NCI-H526 treated with DMSO at 0.1 percent for 48 hours (cell line): ENCODE measurements at regions not wholly inside any gene's neighbourhood (a gene's known extent, or its start where the extent isn't known, plus 50 kb on each side); places are given as distances from the start of the nearest gene placed in this dataset.

Experiments used
- DNase-seq: peaks from one replicate; lab custom pipeline; 2025; lab: John Stamatoyannopoulos, UW

DNA sequence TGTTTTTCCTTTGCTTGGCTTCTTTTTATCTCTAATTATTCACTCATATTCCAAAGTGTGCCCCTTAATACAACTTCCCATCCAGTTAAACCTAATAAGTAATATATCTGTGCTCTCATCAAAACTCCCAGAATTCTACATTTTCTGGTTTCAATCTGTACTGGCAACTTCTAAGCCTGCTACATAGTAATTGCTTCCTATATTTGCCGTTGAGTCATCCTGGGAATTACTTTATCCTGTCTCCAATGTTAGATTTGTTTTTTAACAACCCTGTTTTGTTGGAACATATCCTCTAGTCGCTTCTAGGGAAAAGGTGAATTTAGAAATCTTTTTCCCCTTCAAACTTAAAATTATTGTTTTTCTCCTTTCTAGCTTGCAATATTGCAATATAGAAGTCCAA, 620.5 kb upstream of the PKN2 start:
- no peak for DNase-seq

DNA sequence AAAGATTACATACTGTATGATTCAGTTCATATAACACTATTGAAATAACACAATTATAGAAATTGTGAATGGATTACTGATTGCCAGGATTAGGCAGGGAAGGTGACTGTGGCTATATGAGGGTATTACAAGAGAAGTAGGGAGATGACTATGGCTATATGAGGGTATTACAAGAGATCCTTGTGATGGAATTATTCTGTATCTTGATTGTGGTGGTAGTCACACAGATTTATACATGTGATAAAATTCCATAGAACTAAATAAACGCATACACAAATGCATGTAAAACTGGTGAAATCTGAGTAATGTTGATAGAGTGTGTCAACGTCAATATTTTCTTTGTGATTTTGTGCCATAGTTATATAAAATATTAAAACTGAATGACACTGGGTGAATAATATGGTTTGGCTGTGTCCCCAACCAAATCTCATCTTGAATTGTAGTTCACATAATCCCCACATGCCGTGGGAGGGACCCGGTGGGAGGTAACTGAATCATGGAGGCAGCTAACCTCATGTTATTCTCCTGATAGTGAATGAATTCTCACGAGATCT, 615.6 kb upstream of the PKN2 start:
- DNase-seq = no peak

- no peak for DNase-seq
Observed at GRCh38 chr1:88070956-88071355, 613.1 kb upstream of the PKN2 start.

- DNase-seq = no peak
Observed at GRCh38 chr1:88074661-88075060, 609.4 kb upstream of the PKN2 start.

- no peak for DNase-seq
Observed at GRCh38 chr1:88075813-88076212, 608.3 kb upstream of the PKN2 start.

GRCh38 chr1:88079036-88079435, 605.0 kb upstream of the PKN2 start:
- no peak for DNase-seq

DNA sequence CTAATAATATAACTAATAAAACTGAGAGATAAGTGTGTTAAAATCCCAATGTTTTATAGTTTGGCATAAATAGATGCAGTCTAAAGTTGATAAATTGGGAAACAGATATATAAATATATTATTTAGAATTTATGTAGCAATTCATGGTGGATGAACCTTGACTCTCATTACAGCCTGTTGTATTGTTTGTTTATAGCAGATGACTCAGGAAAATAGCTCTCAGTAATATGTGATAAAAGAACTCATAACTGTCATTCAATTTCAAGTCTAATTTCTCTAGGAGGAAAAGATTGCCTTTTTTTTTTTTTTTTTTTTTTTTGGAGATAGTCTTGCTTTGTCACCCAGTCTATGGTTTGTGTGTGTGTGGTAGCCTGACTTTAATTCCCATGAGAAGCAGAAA, 603.2 kb upstream of the PKN2 start:
- DNase-seq = no peak

DNA sequence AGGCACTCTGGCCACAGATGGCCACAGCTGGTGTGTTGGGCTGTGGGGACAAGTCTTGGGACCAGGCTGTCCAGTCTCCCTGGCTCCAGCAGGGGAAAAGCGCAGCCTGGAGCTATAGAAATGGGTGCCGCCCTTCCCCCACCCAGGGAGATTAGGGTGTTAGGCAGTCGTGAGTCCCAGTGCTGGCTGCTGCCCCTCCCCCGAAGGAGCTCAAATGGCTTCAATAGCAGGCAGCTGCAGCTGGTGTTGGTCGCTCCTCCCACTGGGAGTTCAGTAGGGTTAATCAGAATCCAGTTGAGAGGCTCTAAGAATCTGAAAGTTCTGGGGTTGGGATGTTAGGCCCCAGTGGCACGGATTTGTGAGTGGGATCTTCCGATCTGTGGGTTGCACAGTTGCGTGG, 595.6 kb upstream of the PKN2 start:
- DNase-seq = no peak

- no peak for DNase-seq
Observed at GRCh38 chr1:88089961-88090360, 594.1 kb upstream of the PKN2 start.

- DNase-seq = no peak
Observed at GRCh38 chr1:88098881-88099280, 585.2 kb upstream of the PKN2 start.

GRCh38 chr1:88101041-88101440, 583.0 kb upstream of the PKN2 start:
- no peak for DNase-seq

- DNase-seq = no peak
Observed at GRCh38 chr1:88104236-88104635, 579.8 kb upstream of the PKN2 start.

- no peak for DNase-seq
Observed at GRCh38 chr1:88104886-88105285, 579.2 kb upstream of the PKN2 start.

- DNase-seq = no peak
Observed at GRCh38 chr1:88111816-88112215, 572.3 kb upstream of the PKN2 start.

DNA sequence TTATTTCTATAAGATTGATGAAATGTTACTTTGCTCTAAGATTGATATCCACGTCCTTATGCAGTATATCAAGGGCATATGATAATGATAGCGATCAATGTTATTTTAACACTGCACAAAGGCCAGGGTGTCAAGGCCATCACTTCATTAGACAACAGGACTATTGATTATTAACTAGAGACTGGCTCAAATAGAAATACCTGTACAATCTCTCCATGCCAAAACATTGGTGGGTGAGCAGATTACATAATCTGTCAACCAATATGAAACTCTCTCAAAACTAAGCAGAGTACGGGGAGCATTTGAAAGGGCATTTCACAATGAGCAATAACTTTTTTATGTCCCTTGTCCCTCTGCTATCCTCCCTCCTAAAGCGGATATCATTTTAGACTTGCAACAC, 566.5 kb upstream of the PKN2 start:
- no peak for DNase-seq

DNA sequence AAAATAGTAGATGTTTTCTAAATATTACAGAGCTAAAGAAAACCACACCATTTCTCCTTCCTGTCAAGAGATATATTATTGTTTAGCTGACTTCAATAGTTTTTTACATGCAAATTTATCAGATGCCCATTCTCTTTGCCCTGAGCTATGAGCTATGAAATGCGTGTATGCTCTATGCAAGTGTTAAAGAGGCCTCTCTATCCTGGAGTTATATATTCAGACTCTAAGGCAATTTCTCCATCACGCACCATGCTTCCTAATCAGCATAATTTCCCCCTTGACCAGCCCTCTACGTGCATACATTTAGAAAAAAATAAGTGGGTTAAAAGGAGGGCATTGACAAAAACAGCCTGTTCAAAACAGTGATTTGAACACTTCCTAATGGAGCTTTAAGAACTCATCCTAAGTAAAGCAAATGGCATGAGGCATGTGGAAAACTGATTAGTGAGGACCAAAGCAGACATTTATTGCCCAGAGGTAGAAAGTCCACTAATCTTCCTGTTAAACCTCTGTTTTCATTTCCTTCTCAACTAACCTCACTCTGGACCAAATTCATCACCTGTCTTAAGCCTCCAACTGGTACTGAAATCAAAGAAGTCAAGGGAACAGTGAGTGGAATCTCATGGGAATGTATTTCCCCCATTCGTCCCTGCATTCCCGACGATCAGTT, 565.8 kb upstream of the PKN2 start:
- DNase-seq = no peak

DNA sequence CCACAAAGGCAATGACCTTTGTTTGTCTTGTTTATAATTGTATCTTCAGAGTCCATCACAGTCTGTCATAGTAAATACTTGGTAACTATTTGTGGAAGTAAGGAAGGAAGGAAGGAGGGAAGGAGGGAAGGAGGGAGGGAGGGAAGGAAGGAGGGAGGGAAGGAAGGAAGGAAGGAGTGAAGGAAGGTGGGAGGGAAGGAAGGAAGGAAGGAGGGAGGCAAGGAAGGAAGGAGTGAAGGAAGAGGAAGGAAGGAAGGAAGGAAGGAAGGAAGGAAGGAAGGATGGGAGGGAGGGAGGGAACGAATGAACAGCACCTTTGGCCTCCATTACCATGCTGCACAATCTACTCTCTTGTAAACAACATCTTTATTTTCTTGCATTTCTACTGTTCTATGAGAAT, 559.5 kb upstream of the PKN2 start:
- DNase-seq = no peak

DNA sequence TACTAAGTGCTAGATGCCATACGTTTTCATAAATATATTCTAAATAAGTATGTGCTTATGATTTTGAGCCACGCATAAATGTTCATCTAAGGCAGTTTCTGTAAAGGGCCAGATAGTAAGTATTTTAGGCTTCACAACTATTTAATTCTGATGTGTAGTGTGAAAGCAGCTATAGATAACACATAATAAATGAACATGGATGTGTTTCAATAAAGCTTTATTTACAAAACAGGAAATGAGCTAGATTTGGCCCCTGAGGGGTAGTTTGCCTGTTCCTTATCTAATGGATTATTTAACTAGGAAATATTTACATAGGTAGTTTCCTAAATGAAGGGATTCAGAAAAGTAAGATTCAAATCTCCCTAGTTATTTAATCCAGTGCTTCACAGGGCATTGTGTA, 557.6 kb upstream of the PKN2 start:
- no peak for DNase-seq

- DNase-seq = no peak
Observed at GRCh38 chr1:88133991-88134390, 550.1 kb upstream of the PKN2 start.

- no peak for DNase-seq
Observed at GRCh38 chr1:88134983-88135921, 548.8 kb upstream of the PKN2 start.

- no peak for DNase-seq
Observed at GRCh38 chr1:88139633-88140032, 544.4 kb upstream of the PKN2 start.

GRCh38 chr1:88140325-88140724, 543.7 kb upstream of the PKN2 start:
- no peak for DNase-seq

- no peak for DNase-seq
Observed at GRCh38 chr1:88141499-88142074, 542.5 kb upstream of the PKN2 start.
